HepG2 (cell line): ENCODE measurements at regions not wholly inside any gene's neighbourhood (a gene's known extent, or its start where the extent isn't known, plus 50 kb on each side); places are given as distances from the start of the nearest gene placed in this dataset.

Source experiments
- ATAC-seq: fragments of 200-7000 bp; cut with Tn5 transposase; 3 replicates; pipeline ENCODE4 v1.9.1; 2020; ENCODE audit warnings: mild to moderate bottlenecking, moderate library complexity
- BruUV-seq: library from RNA; stranded (reverse); fragments of 400-500 nt; replicated peaks from 2 replicates; lab custom pipeline; 2021; lab: Mats Ljungman, UMichigan
- CTCF ChIA-PET: fragments of 300-600 bp; formaldehyde crosslinking; extraction: SDS; loops from one replicate; lab custom pipeline; 2021; ENCODE audit warnings: low total read pairs, inconsistent platforms, low intra/inter-chr PET ratio; lab: Yijun Ruan, JAX
- POLR2A ChIA-PET: fragments of 350-600 bp; sonication (Branson Sonifier 250); formaldehyde crosslinking; loops from one replicate; lab custom pipeline; 2020; ENCODE audit warnings: antibody characterized with exemption, inconsistent platforms; lab: Yijun Ruan, JAX
- DNase-seq: peaks from one replicate; pipeline ENCODE4 v3.0.0-alpha.2; 2015; ENCODE audit warnings: low spot score
- FAIRE-seq: peaks from 3 replicates; lab custom pipeline; 2011; peaks lifted over from hg19 to GRCh38; lab: Jason Lieb, UNC
- H2AFZ ChIP-seq: one replicate; pipeline ENCODE4 v1.6.1; 2011; ENCODE audit warnings: low read length, inconsistent platforms
- H3K27ac ChIP-seq: fragments of 300-600 bp; 3 replicates; pipeline ENCODE4 v1.8.0; 2011; ENCODE audit warnings: mixed run types, mild to moderate bottlenecking, mixed read lengths, low read length, inconsistent platforms; ENCODE audit not compliant: insufficient read depth; ENCODE audit errors: extremely low read length
- H3K27me3 ChIP-seq, 2 experiments: fragments of 200-600 bp in 1 of 2; 2 replicates in 1 of 2; 3 replicates in 1 of 2; pipeline versions ENCODE4 v1.6.0 to v1.8.0; 2011; ENCODE audit warnings: low read length in 2 of 2, mild to moderate bottlenecking in 2 of 2, moderate library complexity in 2 of 2, inconsistent platforms in 1 of 2; ENCODE audit not compliant: insufficient read depth in 2 of 2, control insufficient read depth in 1 of 2
- H3K36me3 ChIP-seq, 2 experiments: fragments of 200-600 bp in 1 of 2; replicated peaks in 1 of 2; 2 replicates in 1 of 2; 3 replicates in 1 of 2; pipeline versions ENCODE4 v1.5.1 to v1.8.0; 2011; ENCODE audit warnings: low read length in 2 of 2, inconsistent platforms in 1 of 2; ENCODE audit not compliant: insufficient read depth in 2 of 2, control insufficient read depth in 1 of 2
- H3K4me1 ChIP-seq: 2 replicates; pipeline ENCODE4 v1.5.1; 2012; ENCODE audit warnings: low read length, inconsistent platforms; ENCODE audit not compliant: insufficient read depth
- H3K4me2 ChIP-seq: 2 replicates; pipeline ENCODE4 v1.6.0; 2011; ENCODE audit warnings: low read depth, low read length, inconsistent platforms
- H3K4me3 ChIP-seq, 3 experiments: fragments of 200-600 bp in 1 of 3; sonication (generic), shearing (Covaris generic) in 1 of 3; replicated peaks in 1 of 3; 2 replicates each; pipeline ENCODE4 v1.5.1; 2011 to 2016; ENCODE audit warnings: low read length in 3 of 3, inconsistent platforms in 2 of 3, low read depth in 2 of 3, mild to moderate bottlenecking in 2 of 3, control low read depth in 1 of 3, mixed read lengths in 1 of 3; ENCODE audit not compliant: insufficient read depth in 1 of 3
- H3K79me2 ChIP-seq: one replicate; pipeline ENCODE4 v1.6.1; 2011; ENCODE audit warnings: low read length, inconsistent platforms; ENCODE audit not compliant: insufficient read depth
- H3K9ac ChIP-seq: 2 replicates; pipeline ENCODE4 v1.6.0; 2011; ENCODE audit warnings: mild to moderate bottlenecking, low read depth, low read length, inconsistent platforms; ENCODE audit not compliant: insufficient read depth
- H3K9me3 ChIP-seq: 2 replicates; pipeline ENCODE4 v1.5.1; 2012; ENCODE audit warnings: mild to moderate bottlenecking, low read length
- H4K20me1 ChIP-seq: 2 replicates; pipeline ENCODE4 v1.6.0; 2011; ENCODE audit warnings: inconsistent platforms, mild to moderate bottlenecking, low read length, moderate library complexity; ENCODE audit not compliant: insufficient read depth
- DDIT3 ChIP-seq: sonication (generic); formaldehyde crosslinking; IDR thresholded peaks from 2 replicates; pipeline ENCODE4 v1.4.0; 2020; ENCODE audit warnings: mild to moderate bottlenecking, missing genetic modification reagents
- HDAC6 ChIP-seq: fragments of 200-600 bp; sonication (generic); IDR thresholded peaks from 2 replicates; pipeline ENCODE4 v1.7.0; 2017; ENCODE audit warnings: mild to moderate bottlenecking, antibody characterized with exemption, low read length, low read depth
- HNRNPL ChIP-seq: fragments of 200-400 bp; formaldehyde crosslinking; IDR thresholded peaks from 2 replicates; pipeline ENCODE4 v1.6.1; 2017; ENCODE audit warnings: mild to moderate bottlenecking, low read depth, low read length
- NFE2L2 ChIP-seq: fragments of 150-350 bp; IDR thresholded peaks from 2 replicates; pipeline ENCODE4 v1.6.1; 2014; ENCODE audit warnings: low read length
- PBX3 ChIP-seq: sonication (generic); formaldehyde crosslinking; IDR thresholded peaks from 2 replicates; pipeline ENCODE4 v1.8.1; 2023; ENCODE audit warnings: missing genetic modification reagents, inconsistent platforms, borderline replicate concordance
- RELA ChIP-seq: sonication (generic); formaldehyde crosslinking; IDR thresholded peaks from 2 replicates; pipeline ENCODE4 v1.4.0; 2020; ENCODE audit warnings: missing genetic modification reagents
- TFAP4 ChIP-seq: sonication (generic); IDR thresholded peaks from 2 replicates; pipeline ENCODE4 v1.6.1; 2016; ENCODE audit warnings: low read depth, borderline replicate concordance
- ZNF34 ChIP-seq: sonication (generic); formaldehyde crosslinking; IDR thresholded peaks from 2 replicates; pipeline ENCODE4 v1.4.0; 2020; ENCODE audit warnings: mild to moderate bottlenecking, missing genetic modification reagents, borderline replicate concordance
- ZNF446 ChIP-seq: sonication (generic); formaldehyde crosslinking; IDR thresholded peaks from 2 replicates; pipeline ENCODE4 v1.5.0; 2020; ENCODE audit warnings: mild to moderate bottlenecking, missing genetic modification reagents
- ZNF484 ChIP-seq: sonication (generic); formaldehyde crosslinking; IDR thresholded peaks from 2 replicates; pipeline ENCODE4 v1.5.1; 2020; ENCODE audit warnings: mild to moderate bottlenecking, low read depth, missing genetic modification reagents, borderline replicate concordance
- ZNF576 ChIP-seq: sonication (generic); formaldehyde crosslinking; IDR thresholded peaks from 2 replicates; pipeline ENCODE4 v1.4.0; 2020; ENCODE audit warnings: mild to moderate bottlenecking, missing genetic modification reagents
- ZNF598 ChIP-seq: sonication (generic); formaldehyde crosslinking; IDR thresholded peaks from 2 replicates; pipeline ENCODE4 v1.5.1; 2020; ENCODE audit warnings: mild to moderate bottlenecking, missing genetic modification reagents, borderline replicate concordance
- ZNF720 ChIP-seq: sonication (generic); formaldehyde crosslinking; IDR thresholded peaks from 2 replicates; pipeline ENCODE4 v1.4.0; 2020; ENCODE audit warnings: missing genetic modification reagents
- ZNF761 ChIP-seq: sonication (generic); formaldehyde crosslinking; conservative IDR thresholded peaks from 2 replicates; pipeline ENCODE4 v1.4.0; 2020; ENCODE audit warnings: mild to moderate bottlenecking, missing genetic modification reagents
- ZNF839 ChIP-seq: sonication (generic); formaldehyde crosslinking; IDR thresholded peaks from 2 replicates; pipeline ENCODE4 v1.4.0; 2020; ENCODE audit warnings: missing genetic modification reagents, mild to moderate bottlenecking, borderline replicate concordance
- WGBS: methylation state at CpG from one replicate; pipeline ENCODE4 v1.1.6; 2017; ENCODE audit warnings: low lambda C conversion rate; 5-methylcytosine and 5-hydroxymethylcytosine counted together
- in situ Hi-C: cut with HindIII; loops from 2 replicates; pipeline ENCODE4 v1.10.0; 2017; ENCODE audit warnings: low pct_unique_long_range_greater_than_20kb; ENCODE audit not compliant: extremely low pct_ligation_motif_present
- intact Hi-C: fragments of 100-400 bp; cut with micrococcal nuclease; formaldehyde crosslinking; loops from one replicate; pipeline ENCODE4 v1.10.0; 2022; ENCODE audit not compliant: unreplicated experiment
- TF ChIP-seq, protein P1 (sequence below): IDR thresholded peaks from 2 replicates; pipeline ENCODE4 v1.6.1; 2016; ENCODE audit warnings: low read depth, control low read depth
- TF ChIP-seq, protein P2 (sequence below): IDR thresholded peaks from 2 replicates; pipeline ENCODE4 v1.6.1; 2012; ENCODE audit warnings: low read length, improper control_type of control experiment

- TF ChIP-seq ZNF484 (CRISPR knock-in tag) (no peak), DDIT3 (CRISPR knock-in tag) (no peak)
Observed at GRCh38 chr6:134706806-134707205, 243.1 kb downstream of the ALDH8A1 start (continued).

GRCh38 chr6:134706153-134706552 is 243.7 kb downstream of the ALDH8A1 start:
- Histone ChIP-seq H3K36me3 (no peaks in the 10 kb centered on the region), H3K9ac (no peak overlapping the region), H4K20me1 (no peaks in the 10 kb centered on the region), H3K27me3 (peaks cover 0 to 1% of the 10 kb centered on the region in 2 experiments; a peak in 1 of 5 replicates), H2AFZ (no peak overlapping the region), H3K79me2 (no peaks in the 10 kb centered on the region), H3K27ac (no peak overlapping the region), H3K4me3 (no peak overlapping the region), H3K4me1 (peaks cover 10% of the 10 kb centered on the region), H3K4me2 (no peak overlapping the region), H3K9me3 (no peaks in the 10 kb centered on the region)
- FAIRE-seq, result no peak
- intact Hi-C loops (no loop called here), in situ Hi-C loops (no loop called here)
- DNase-seq, result no peak
- 28% methylated on average over 3 of the region's 3 CpGs for WGBS
- BruUV-seq, result no TSS peak
- ChIA-PET POLR2A (no interaction called here), CTCF (no interaction called here)
- ATAC-seq, result no peak
- TF ChIP-seq HNRNPL (no peak), ZNF34 (no peak), ZNF839 (CRISPR knock-in tag) (no peak), ZNF446 (CRISPR knock-in tag) (no peak), TFAP4 (no peak), ZNF720 (CRISPR knock-in tag) (no peak), ZNF576 (CRISPR knock-in tag) (no peak), PBX3 (CRISPR knock-in tag) (no peak), HDAC6 (no peak), RELA (CRISPR knock-in tag) (no peak), ZNF761 (CRISPR knock-in tag) (no peak), ZNF598 (CRISPR knock-in tag) (no peak), NFE2L2 (no peak)
- TF ChIP-seq, protein P1, sequence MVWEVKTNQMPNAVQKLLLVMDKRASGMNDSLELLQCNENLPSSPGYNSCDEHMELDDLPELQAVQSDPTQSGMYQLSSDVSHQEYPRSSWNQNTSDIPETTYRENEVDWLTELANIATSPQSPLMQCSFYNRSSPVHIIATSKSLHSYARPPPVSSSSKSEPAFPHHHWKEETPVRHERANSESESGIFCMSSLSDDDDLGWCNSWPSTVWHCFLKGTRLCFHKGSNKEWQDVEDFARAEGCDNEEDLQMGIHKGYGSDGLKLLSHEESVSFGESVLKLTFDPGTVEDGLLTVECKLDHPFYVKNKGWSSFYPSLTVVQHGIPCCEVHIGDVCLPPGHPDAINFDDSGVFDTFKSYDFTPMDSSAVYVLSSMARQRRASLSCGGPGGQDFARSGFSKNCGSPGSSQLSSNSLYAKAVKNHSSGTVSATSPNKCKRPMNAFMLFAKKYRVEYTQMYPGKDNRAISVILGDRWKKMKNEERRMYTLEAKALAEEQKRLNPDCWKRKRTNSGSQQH (CRISPR knock-in tag), result no peak
- TF ChIP-seq, protein P2, sequence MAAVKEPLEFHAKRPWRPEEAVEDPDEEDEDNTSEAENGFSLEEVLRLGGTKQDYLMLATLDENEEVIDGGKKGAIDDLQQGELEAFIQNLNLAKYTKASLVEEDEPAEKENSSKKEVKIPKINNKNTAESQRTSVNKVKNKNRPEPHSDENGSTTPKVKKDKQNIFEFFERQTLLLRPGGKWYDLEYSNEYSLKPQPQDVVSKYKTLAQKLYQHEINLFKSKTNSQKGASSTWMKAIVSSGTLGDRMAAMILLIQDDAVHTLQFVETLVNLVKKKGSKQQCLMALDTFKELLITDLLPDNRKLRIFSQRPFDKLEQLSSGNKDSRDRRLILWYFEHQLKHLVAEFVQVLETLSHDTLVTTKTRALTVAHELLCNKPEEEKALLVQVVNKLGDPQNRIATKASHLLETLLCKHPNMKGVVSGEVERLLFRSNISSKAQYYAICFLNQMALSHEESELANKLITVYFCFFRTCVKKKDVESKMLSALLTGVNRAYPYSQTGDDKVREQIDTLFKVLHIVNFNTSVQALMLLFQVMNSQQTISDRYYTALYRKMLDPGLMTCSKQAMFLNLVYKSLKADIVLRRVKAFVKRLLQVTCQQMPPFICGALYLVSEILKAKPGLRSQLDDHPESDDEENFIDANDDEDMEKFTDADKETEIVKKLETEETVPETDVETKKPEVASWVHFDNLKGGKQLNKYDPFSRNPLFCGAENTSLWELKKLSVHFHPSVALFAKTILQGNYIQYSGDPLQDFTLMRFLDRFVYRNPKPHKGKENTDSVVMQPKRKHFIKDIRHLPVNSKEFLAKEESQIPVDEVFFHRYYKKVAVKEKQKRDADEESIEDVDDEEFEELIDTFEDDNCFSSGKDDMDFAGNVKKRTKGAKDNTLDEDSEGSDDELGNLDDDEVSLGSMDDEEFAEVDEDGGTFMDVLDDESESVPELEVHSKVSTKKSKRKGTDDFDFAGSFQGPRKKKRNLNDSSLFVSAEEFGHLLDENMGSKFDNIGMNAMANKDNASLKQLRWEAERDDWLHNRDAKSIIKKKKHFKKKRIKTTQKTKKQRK, result no peak
